ENCODE measurements at regions not wholly inside any gene's neighbourhood (a gene's known extent, or its start where the extent isn't known, plus 50 kb on each side); places are given as distances from the start of the nearest gene placed in this dataset.

- DNase-seq (ENCODE audit: low read depth), result no peak
- no peak for TF ChIP-seq CTCF (conservative IDR thresholded peaks at IDR 0.05; ENCODE audit: control insufficient read depth, insufficient read depth, low read depth, low read length)
- no peak overlapping the region for H3K4me3 ChIP-seq (ENCODE audit: control insufficient read depth, low read depth, low read length)
These were observed 141.4 kb downstream of the CD83 start for GRCh38 chr6:14258695-14259593.

GRCh38 chr6:14259594-14260152 is 142.1 kb downstream of the CD83 start:
- H3K4me3 ChIP-seq (ENCODE audit: control insufficient read depth, low read depth, low read length), result no peak overlapping the region
- DNase-seq (ENCODE audit: low read depth), result no peak
- no peak for TF ChIP-seq CTCF (conservative IDR thresholded peaks at IDR 0.05; ENCODE audit: control insufficient read depth, insufficient read depth, low read depth, low read length)

GRCh38 chr6:14260839-14261238 is 143.3 kb downstream of the CD83 start:
- H3K4me3 ChIP-seq (ENCODE audit: control insufficient read depth, low read depth, low read length), result no peak overlapping the region
- TF ChIP-seq CTCF (conservative IDR thresholded peaks at IDR 0.05; ENCODE audit: control insufficient read depth, insufficient read depth, low read depth, low read length), result no peak
- DNase-seq (ENCODE audit: low read depth), result no peak

- DNase-seq (ENCODE audit: low read depth), result no peak
- H3K4me3 ChIP-seq (ENCODE audit: control insufficient read depth, low read depth, low read length), result no peak overlapping the region
- TF ChIP-seq CTCF (conservative IDR thresholded peaks at IDR 0.05; ENCODE audit: control insufficient read depth, insufficient read depth, low read depth, low read length), result no peak
These were observed 146.4 kb downstream of the CD83 start for GRCh38 chr6:14263881-14264424.

- H3K4me3 ChIP-seq (ENCODE audit: control insufficient read depth, low read depth, low read length), result no peak overlapping the region
- DNase-seq (ENCODE audit: low read depth), result peak; percentile 11
- TF ChIP-seq CTCF (conservative IDR thresholded peaks at IDR 0.05; ENCODE audit: control insufficient read depth, insufficient read depth, low read depth, low read length), result peak; percentile 9
These were observed 147.8 kb downstream of the CD83 start for GRCh38 chr6:14265049-14266021.

GRCh38 chr6:14266266-14266665 is 148.7 kb downstream of the CD83 start:
- no peak for TF ChIP-seq CTCF (conservative IDR thresholded peaks at IDR 0.05; ENCODE audit: control insufficient read depth, insufficient read depth, low read depth, low read length)
- H3K4me3 ChIP-seq (ENCODE audit: control insufficient read depth, low read depth, low read length), result no peak overlapping the region
- DNase-seq (ENCODE audit: low read depth), result no peak

Measured in fibroblast of mammary gland (primary cell).